K562 (cell line): ENCODE measurements at regions not wholly inside any gene's neighbourhood (a gene's known extent, or its start where the extent isn't known, plus 50 kb on each side); places are given as distances from the start of the nearest gene placed in this dataset.

ENCODE experiments used
- ATAC-seq: fragments of 200-7000 bp; cut with Tn5 transposase; 3 replicates; pipeline ENCODE4 v1.9.1; 2020; ENCODE audit warnings: moderate library complexity
- BruUV-seq: library from RNA; stranded (reverse); fragments of 400-500 nt; replicated peaks from 2 replicates; lab custom pipeline; 2021; lab: Mats Ljungman, UMichigan
- CTCF ChIA-PET: fragments of 300-600 bp; formaldehyde crosslinking; extraction: SDS; loops from one replicate; lab custom pipeline; 2021; ENCODE audit warnings: low intra/inter-chr PET ratio; lab: Yijun Ruan, JAX
- POLR2A ChIA-PET: fragments of 300-600, 350-650 bp; sonication (Branson Sonifier 250); formaldehyde crosslinking; extraction: SDS; loops from one replicate; lab custom pipeline; 2021; ENCODE audit warnings: antibody characterized with exemption, inconsistent platforms; lab: Yijun Ruan, JAX
- DNase-seq, 4 experiments: peaks; one replicate each; pipeline versions ENCODE4 v3.0.0 to v3.0.0-alpha.2; 2011 to 2018; ENCODE audit warnings: low spot score in 3 of 4, mixed read lengths in 3 of 4; ENCODE audit errors: extremely low read depth in 1 of 4
- FAIRE-seq: peaks from 2 replicates; lab custom pipeline; 2011; peaks lifted over from hg19 to GRCh38; lab: Jason Lieb, UNC
- H2AFZ ChIP-seq: 2 replicates; pipeline ENCODE4 v1.6.0; 2011; ENCODE audit warnings: low read depth, low read length, control low read depth, inconsistent platforms
- H3K27ac ChIP-seq: fragments of 200-600 bp; 3 replicates; pipeline ENCODE4 v1.8.0; 2011; ENCODE audit warnings: low read depth, mild to moderate bottlenecking, control low read depth, inconsistent platforms, low read length, moderate library complexity, mixed read lengths; ENCODE audit errors: extremely low read depth
- H3K27me3 ChIP-seq, 2 experiments: fragments of 300-600 bp in 1 of 2; 2 replicates in 1 of 2; 3 replicates in 1 of 2; pipeline versions ENCODE4 v1.6.0 to v1.8.0; 2011; ENCODE audit warnings: inconsistent platforms in 2 of 2, low read length in 2 of 2, mild to moderate bottlenecking in 1 of 2, mixed read lengths in 1 of 2, moderate library complexity in 1 of 2; ENCODE audit not compliant: control insufficient read depth in 2 of 2, insufficient read depth in 2 of 2
- H3K36me3 ChIP-seq: fragments of 300-600 bp; 3 replicates; pipeline ENCODE4 v1.8.0; 2011; ENCODE audit warnings: mild to moderate bottlenecking, low read length, inconsistent platforms; ENCODE audit not compliant: control insufficient read depth, insufficient read depth
- H3K4me1 ChIP-seq, 2 experiments: fragments of 200-600 bp in 1 of 2; replicated peaks in 1 of 2; 2 replicates in 1 of 2; 3 replicates in 1 of 2; pipeline versions ENCODE4 v1.5.1 to v1.8.0; 2011; ENCODE audit warnings: inconsistent platforms in 2 of 2, low read length in 2 of 2, mild to moderate bottlenecking in 1 of 2, mixed read lengths in 1 of 2, moderate library complexity in 1 of 2; ENCODE audit not compliant: control insufficient read depth in 2 of 2, insufficient read depth in 2 of 2
- H3K4me2 ChIP-seq: 2 replicates; pipeline ENCODE4 v1.6.1; 2011; ENCODE audit warnings: low read length, control low read depth, inconsistent platforms, mixed read lengths; ENCODE audit not compliant: insufficient read depth
- H3K4me3 ChIP-seq: fragments of 200-600 bp; sonication (generic), shearing (Covaris generic); 2 replicates; pipeline ENCODE4 v1.5.1; 2016; ENCODE audit warnings: control low read depth, inconsistent platforms
- H3K79me2 ChIP-seq: fragments of 200-600 bp; 3 replicates; pipeline ENCODE4 v1.8.0; 2011; ENCODE audit warnings: low read length, inconsistent platforms; ENCODE audit not compliant: control insufficient read depth, insufficient read depth
- H3K9ac ChIP-seq, 2 experiments: 2 replicates each; pipeline versions ENCODE4 v1.6.0 to v1.6.1; 2011; ENCODE audit warnings: low read depth in 2 of 2, low read length in 2 of 2, control low read depth in 1 of 2, inconsistent platforms in 1 of 2, mild to moderate bottlenecking in 1 of 2, mixed read lengths in 1 of 2; ENCODE audit not compliant: insufficient read depth in 1 of 2
- H3K9me1 ChIP-seq: one replicate; pipeline ENCODE4 v1.6.0; 2011; ENCODE audit warnings: inconsistent platforms, mild to moderate bottlenecking, low read length, moderate library complexity; ENCODE audit not compliant: control insufficient read depth, insufficient read depth
- H3K9me3 ChIP-seq: replicated peaks from 2 replicates; pipeline ENCODE4 v1.5.1; 2011; ENCODE audit warnings: low read depth, low read length, inconsistent platforms; ENCODE audit not compliant: control insufficient read depth, insufficient read depth
- H4K20me1 ChIP-seq: replicated peaks from 2 replicates; pipeline ENCODE4 v1.6.1; 2011; ENCODE audit warnings: low read length, inconsistent platforms, mixed read lengths; ENCODE audit not compliant: control insufficient read depth, insufficient read depth
- ARNT ChIP-seq, 2 experiments: fragments of 450-650 bp; IDR thresholded peaks; 2 replicates each; pipeline ENCODE4 v1.6.1; 2016; ENCODE audit warnings: mild to moderate bottlenecking in 1 of 2
- ATF1 ChIP-seq, 2 experiments: fragments of 450-650 bp in 1 of 2; IDR thresholded peaks; 2 replicates each; pipeline ENCODE4 v1.6.1; 2016; ENCODE audit warnings: missing compliant biosample characterization in 1 of 2, missing genetic modification characterization in 1 of 2
- GATA2 ChIP-seq: sonication (generic); formaldehyde crosslinking; IDR thresholded peaks from 2 replicates; pipeline ENCODE4 v1.4.0; 2020; ENCODE audit warnings: mild to moderate bottlenecking, missing genetic modification reagents
- JUN ChIP-seq, 2 experiments: sonication (generic) in 1 of 2; formaldehyde crosslinking in 1 of 2; IDR thresholded peaks; 2 replicates each; pipeline versions ENCODE4 v1.6.1 to v1.8.0; 2012 to 2022; ENCODE audit warnings: borderline replicate concordance in 2 of 2, mild to moderate bottlenecking in 2 of 2, improper control_type of control experiment in 1 of 2, low read depth in 1 of 2, low read length in 1 of 2, missing genetic modification reagents in 1 of 2
- KAT8 ChIP-seq: fragments of 450-650 bp; IDR thresholded peaks from 2 replicates; pipeline ENCODE4 v1.6.1; 2016; ENCODE audit warnings: low read depth, mild to moderate bottlenecking
- SP2 ChIP-seq: IDR thresholded peaks from 2 replicates; pipeline ENCODE4 v1.6.1; 2011; ENCODE audit warnings: mild to moderate bottlenecking, low read depth, low read length, moderate library complexity; ENCODE audit not compliant: poor library complexity, severe bottlenecking; ENCODE audit errors: extremely low read depth
- ZC3H8 ChIP-seq: fragments of 450-650 bp; IDR thresholded peaks from 2 replicates; pipeline ENCODE4 v1.6.1; 2017
- ZNF644 ChIP-seq: fragments of 200-800 bp; sonication (Bioruptor generic); IDR thresholded peaks from 2 replicates; pipeline ENCODE4 v1.6.1; 2016; ENCODE audit warnings: low read depth, missing genetic modification characterization, missing compliant biosample characterization
- ZNF780A ChIP-seq: fragments of 250-450 bp; sonication (Bioruptor Pico); IDR thresholded peaks from 2 replicates; pipeline ENCODE4 v1.5.0; 2021; ENCODE audit warnings: mild to moderate bottlenecking
- WGBS: fragments of 100-300 bp; shearing (Covaris generic); methylation state at CpG from one replicate; pipeline ENCODE4 v1.1.6; 2016; ENCODE audit warnings: low coverage, mixed read lengths; ENCODE audit not compliant: insufficient coverage; ENCODE audit errors: missing lambda C conversion rate; 5-methylcytosine and 5-hydroxymethylcytosine counted together
- in situ Hi-C: fragments of 300-500 bp; cut with MboI; formaldehyde crosslinking; loops from 4 replicates; pipeline ENCODE4 v1.15.0; 2018; ENCODE audit warnings: inconsistent platforms, mixed read lengths
- intact Hi-C: fragments of 100-400 bp; cut with micrococcal nuclease; formaldehyde crosslinking; loops from 2 replicates; pipeline ENCODE4 v1.14.2; 2022
- TF ChIP-seq, protein P1 (sequence below): sonication (generic); formaldehyde crosslinking; IDR thresholded peaks from 2 replicates; pipeline ENCODE4 v1.4.0; 2020; ENCODE audit warnings: mild to moderate bottlenecking, missing genetic modification reagents
- TF ChIP-seq, protein P2 (sequence below): sonication (generic); formaldehyde crosslinking; IDR thresholded peaks from 2 replicates; pipeline ENCODE4 v1.8.0; 2022; ENCODE audit warnings: mild to moderate bottlenecking, low read depth, missing genetic modification reagents
- TF ChIP-seq, protein P3 (sequence below): fragments of 450-650 bp; formaldehyde crosslinking; IDR thresholded peaks from 2 replicates; pipeline ENCODE4 v1.4.0; 2022; ENCODE audit warnings: missing genetic modification characterization
- TF ChIP-seq, protein P4 (sequence below): fragments of 450-650 bp; formaldehyde crosslinking; IDR thresholded peaks from 2 replicates; pipeline ENCODE4 v1.4.0; 2020; ENCODE audit warnings: mild to moderate bottlenecking, mixed read lengths

DNA sequence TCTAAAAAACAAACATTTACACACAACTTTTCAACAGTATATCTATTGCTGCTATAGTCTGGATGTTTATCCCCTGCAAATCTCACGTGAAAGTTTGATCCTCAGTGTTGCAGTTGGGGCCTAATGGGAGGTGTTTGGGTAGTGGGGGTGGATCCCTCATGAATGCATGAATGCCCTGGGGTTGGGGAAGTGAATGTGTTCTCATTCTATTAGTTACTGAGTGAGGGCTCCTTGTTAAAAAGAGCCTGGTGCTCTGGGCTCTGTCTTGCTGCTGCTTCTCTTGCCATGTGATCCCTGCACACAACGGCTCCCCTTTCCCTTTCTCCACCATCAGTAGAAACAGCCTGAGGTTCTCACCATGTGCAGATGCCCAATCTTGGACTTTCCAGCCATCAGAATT lies 242.7 kb upstream of the HTR2A start (continued):
- TF ChIP-seq, protein P1, sequence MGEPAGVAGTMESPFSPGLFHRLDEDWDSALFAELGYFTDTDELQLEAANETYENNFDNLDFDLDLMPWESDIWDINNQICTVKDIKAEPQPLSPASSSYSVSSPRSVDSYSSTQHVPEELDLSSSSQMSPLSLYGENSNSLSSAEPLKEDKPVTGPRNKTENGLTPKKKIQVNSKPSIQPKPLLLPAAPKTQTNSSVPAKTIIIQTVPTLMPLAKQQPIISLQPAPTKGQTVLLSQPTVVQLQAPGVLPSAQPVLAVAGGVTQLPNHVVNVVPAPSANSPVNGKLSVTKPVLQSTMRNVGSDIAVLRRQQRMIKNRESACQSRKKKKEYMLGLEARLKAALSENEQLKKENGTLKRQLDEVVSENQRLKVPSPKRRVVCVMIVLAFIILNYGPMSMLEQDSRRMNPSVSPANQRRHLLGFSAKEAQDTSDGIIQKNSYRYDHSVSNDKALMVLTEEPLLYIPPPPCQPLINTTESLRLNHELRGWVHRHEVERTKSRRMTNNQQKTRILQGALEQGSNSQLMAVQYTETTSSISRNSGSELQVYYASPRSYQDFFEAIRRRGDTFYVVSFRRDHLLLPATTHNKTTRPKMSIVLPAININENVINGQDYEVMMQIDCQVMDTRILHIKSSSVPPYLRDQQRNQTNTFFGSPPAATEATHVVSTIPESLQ (CRISPR knock-in tag), result no peak
- no peak for TF ChIP-seq ATF1 (CRISPR knock-in tag; IDR thresholded peaks at IDR 0.05)
- TF ChIP-seq ATF1 (tag; IDR thresholded peaks at IDR 0.05), result no peak
- TF ChIP-seq, protein P2, sequence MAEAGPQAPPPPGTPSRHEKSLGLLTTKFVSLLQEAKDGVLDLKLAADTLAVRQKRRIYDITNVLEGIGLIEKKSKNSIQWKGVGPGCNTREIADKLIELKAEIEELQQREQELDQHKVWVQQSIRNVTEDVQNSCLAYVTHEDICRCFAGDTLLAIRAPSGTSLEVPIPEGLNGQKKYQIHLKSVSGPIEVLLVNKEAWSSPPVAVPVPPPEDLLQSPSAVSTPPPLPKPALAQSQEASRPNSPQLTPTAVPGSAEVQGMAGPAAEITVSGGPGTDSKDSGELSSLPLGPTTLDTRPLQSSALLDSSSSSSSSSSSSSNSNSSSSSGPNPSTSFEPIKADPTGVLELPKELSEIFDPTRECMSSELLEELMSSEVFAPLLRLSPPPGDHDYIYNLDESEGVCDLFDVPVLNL (CRISPR knock-in tag), result no peak
- TF ChIP-seq ZNF780A (CRISPR knock-in tag), result no peak

DNA sequence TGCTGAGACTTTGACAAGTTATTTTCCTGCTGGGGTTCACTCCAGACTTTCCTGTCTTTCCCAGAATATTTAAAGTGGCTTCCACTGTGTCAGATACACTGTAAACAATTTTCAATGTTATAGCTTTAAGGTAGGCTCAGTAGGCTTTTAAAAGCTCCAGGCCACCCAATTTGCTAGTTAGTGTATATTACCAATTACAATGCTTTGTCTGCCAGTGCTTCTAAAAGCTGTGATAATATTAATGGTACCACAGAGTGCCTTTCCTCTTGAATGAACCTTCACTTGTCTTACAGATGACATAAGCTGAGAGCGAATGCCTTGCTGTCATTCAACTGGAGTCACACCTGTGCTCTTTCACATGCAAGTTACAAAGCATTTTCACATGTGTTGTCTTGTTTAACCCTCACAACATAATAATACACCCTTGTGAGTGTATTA lies 239.7 kb upstream of the HTR2A start:
- in situ Hi-C loops (no loop called here), intact Hi-C loops (no loop called here)
- Histone ChIP-seq H3K4me2 (no peak overlapping the region), H3K9ac (no peak overlapping the region), H3K9me3 (no peaks in the 10 kb centered on the region), H3K4me3 (no peak overlapping the region), H3K4me1 (no peaks in the 10 kb centered on the region), H3K79me2 (no peaks in the 10 kb centered on the region), H3K9me1 (no peaks in the 10 kb centered on the region), H2AFZ (no peak overlapping the region), H4K20me1 (no peaks in the 10 kb centered on the region), H3K27ac (no peak overlapping the region), H3K27me3 (no peaks in the 10 kb centered on the region), H3K36me3 (no peaks in the 10 kb centered on the region)
- BruUV-seq, result no TSS peak
- no peak for FAIRE-seq
- 42% methylated on average over 1 of the region's 1 CpG for WGBS
- ATAC-seq, result no peak
- ChIA-PET CTCF (no interaction called here), POLR2A (no interaction called here)
- no peak for DNase-seq
- no peak for TF ChIP-seq ZNF644 (tag)
- TF ChIP-seq, protein P3, sequence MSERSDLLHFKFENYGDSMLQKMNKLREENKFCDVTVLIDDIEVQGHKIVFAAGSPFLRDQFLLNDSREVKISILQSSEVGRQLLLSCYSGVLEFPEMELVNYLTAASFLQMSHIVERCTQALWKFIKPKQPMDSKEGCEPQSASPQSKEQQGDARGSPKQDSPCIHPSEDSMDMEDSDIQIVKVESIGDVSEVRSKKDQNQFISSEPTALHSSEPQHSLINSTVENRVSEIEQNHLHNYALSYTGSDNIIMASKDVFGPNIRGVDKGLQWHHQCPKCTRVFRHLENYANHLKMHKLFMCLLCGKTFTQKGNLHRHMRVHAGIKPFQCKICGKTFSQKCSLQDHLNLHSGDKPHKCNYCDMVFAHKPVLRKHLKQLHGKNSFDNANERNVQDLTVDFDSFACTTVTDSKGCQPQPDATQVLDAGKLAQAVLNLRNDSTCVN, result no peak
- no peak for TF ChIP-seq GATA2
- TF ChIP-seq JUN (IDR thresholded peaks at IDR 0.05; ENCODE audit: borderline replicate concordance, low read depth, low read length), result no peak
- no peak for TF ChIP-seq JUN (CRISPR knock-in tag; IDR thresholded peaks at IDR 0.05; ENCODE audit: borderline replicate concordance)
- no peak for TF ChIP-seq ZC3H8
- no peak for TF ChIP-seq SP2
- no peak for TF ChIP-seq ARNT (IDR thresholded peaks at IDR 0.05)
- TF ChIP-seq, protein P4, sequence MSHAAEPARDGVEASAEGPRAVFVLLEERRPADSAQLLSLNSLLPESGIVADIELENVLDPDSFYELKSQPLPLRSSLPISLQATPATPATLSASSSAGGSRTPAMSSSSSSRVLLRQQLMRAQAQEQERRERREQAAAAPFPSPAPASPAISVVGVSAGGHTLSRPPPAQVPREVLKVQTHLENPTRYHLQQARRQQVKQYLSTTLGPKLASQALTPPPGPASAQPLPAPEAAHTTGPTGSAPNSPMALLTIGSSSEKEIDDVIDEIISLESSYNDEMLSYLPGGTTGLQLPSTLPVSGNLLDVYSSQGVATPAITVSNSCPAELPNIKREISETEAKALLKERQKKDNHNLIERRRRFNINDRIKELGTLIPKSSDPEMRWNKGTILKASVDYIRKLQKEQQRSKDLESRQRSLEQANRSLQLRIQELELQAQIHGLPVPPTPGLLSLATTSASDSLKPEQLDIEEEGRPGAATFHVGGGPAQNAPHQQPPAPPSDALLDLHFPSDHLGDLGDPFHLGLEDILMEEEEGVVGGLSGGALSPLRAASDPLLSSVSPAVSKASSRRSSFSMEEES (CRISPR knock-in tag), result no peak
- TF ChIP-seq KAT8, result no peak
